ENCODE measurements at regions not wholly inside any gene's neighbourhood (a gene's known extent, or its start where the extent isn't known, plus 50 kb on each side); places are given as distances from the start of the nearest gene placed in this dataset.

- TF ChIP-seq, protein P1, sequence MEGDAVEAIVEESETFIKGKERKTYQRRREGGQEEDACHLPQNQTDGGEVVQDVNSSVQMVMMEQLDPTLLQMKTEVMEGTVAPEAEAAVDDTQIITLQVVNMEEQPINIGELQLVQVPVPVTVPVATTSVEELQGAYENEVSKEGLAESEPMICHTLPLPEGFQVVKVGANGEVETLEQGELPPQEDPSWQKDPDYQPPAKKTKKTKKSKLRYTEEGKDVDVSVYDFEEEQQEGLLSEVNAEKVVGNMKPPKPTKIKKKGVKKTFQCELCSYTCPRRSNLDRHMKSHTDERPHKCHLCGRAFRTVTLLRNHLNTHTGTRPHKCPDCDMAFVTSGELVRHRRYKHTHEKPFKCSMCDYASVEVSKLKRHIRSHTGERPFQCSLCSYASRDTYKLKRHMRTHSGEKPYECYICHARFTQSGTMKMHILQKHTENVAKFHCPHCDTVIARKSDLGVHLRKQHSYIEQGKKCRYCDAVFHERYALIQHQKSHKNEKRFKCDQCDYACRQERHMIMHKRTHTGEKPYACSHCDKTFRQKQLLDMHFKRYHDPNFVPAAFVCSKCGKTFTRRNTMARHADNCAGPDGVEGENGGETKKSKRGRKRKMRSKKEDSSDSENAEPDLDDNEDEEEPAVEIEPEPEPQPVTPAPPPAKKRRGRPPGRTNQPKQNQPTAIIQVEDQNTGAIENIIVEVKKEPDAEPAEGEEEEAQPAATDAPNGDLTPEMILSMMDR (IDR thresholded peaks at IDR 0.05) = no peak
- TF ChIP-seq POLR2A (IDR thresholded peaks at IDR 0.05) = no peak
- TF ChIP-seq POLR2AphosphoS5 (IDR thresholded peaks at IDR 0.05) = no peak
These were observed 385.8 kb downstream of the FLRT2 start for GRCh38 chr14:85915711-85916110.

All from breast epithelium (tissue), 3 donors.